Breast epithelium (tissue), 3 donors: ENCODE measurements at regions not wholly inside any gene's neighbourhood (a gene's known extent, or its start where the extent isn't known, plus 50 kb on each side); places are given as distances from the start of the nearest gene placed in this dataset.

Source experiments
- CTCF ChIP-seq, 3 donors: fragments of 450-650 bp; IDR thresholded peaks; one replicate each; pipeline ENCODE4 v1.5.1; 2016 to 2017; ENCODE audit warnings: antibody characterized with exemption in 3 of 3, mild to moderate bottlenecking in 3 of 3, moderate library complexity in 3 of 3
- POLR2A ChIP-seq: fragments of 450-650 bp; IDR thresholded peaks from one replicate; pipeline ENCODE4 v1.6.1; 2016; ENCODE audit warnings: antibody characterized with exemption, mild to moderate bottlenecking, moderate library complexity
- POLR2AphosphoS5 ChIP-seq, 3 donors: sonication (generic); formaldehyde crosslinking; IDR thresholded peaks; one replicate each; pipeline ENCODE4 v1.6.1; 2017; ENCODE audit warnings: antibody characterized with exemption in 3 of 3

- no peak for TF ChIP-seq POLR2A
- no peak for TF ChIP-seq POLR2AphosphoS5 (IDR thresholded peaks at IDR 0.05)
- TF ChIP-seq CTCF (IDR thresholded peaks at IDR 0.05), result no peak
These were observed 447.7 kb downstream of the EFNA5 start for GRCh38 chr5:107223066-107223465.
